Caki2 (cell line): ENCODE measurements at regions not wholly inside any gene's neighbourhood (a gene's known extent, or its start where the extent isn't known, plus 50 kb on each side); places are given as distances from the start of the nearest gene placed in this dataset.

Experiments
- DNase-seq: peaks from one replicate; pipeline ENCODE4 v3.0.0-alpha.2; 2015; ENCODE audit warnings: low read depth
- in situ Hi-C: cut with HindIII; loops from 2 replicates; pipeline ENCODE4 v1.10.0; 2016; ENCODE audit warnings: low sequenced_read_pairs, low pct_unique_long_range_greater_than_20kb, mixed read lengths

DNA sequence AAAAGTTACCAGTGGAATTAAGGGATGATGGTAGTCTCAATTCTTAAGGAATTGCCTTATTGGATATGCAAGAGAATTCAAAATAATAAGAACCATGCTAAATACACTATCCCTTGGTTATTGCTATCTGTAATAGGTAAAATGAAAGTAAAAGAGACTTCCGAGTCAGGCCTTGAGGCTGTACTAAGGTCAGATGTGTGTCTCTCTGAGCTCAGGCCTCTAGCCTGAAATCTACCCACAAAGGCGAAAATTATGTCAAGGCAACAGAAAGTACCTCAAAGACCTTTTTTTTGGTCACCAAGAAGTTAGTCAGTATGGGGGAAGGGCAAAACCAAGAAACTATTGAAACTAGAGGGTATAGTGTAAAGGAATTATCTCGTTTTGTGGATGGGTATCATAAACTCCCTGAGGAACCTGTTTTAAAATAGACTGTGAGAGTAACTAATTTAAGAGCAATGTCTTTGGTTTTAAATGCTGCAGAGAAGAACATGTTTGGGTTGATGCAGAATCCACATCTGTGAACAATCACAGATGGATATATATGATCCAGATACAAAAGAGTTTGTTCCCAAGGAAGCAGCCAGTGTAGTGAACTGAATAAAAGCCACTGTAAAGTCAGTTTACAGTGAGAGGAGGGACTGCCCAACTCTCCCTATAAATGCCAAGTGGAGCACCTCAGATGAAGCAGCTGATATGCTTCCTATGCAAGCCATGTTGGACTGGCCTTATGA is 382.3 kb upstream of the SEMA6D start:
- no peak for DNase-seq
- in situ Hi-C loops: no loop called here

DNA sequence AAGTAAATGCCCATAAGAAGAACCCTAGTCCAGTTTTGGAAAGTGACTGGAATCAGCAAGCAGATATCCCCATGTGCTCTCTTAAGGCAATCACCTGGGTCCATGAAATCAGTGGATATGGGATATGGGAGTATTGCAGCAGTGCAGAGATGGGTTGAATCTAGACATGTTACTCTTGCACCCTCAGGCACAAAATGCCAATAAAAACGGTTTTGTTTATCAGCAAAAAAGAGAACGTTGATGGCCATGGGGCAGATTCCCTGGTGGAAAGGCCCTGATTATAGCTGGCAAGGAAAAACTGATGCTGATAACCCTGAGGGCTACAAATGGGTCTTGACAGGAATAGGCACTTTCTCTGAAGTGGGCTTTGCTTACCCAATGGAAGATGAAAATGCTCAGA is 380.2 kb upstream of the SEMA6D start:
- in situ Hi-C loops: no loop called here
- DNase-seq: no peak

DNA sequence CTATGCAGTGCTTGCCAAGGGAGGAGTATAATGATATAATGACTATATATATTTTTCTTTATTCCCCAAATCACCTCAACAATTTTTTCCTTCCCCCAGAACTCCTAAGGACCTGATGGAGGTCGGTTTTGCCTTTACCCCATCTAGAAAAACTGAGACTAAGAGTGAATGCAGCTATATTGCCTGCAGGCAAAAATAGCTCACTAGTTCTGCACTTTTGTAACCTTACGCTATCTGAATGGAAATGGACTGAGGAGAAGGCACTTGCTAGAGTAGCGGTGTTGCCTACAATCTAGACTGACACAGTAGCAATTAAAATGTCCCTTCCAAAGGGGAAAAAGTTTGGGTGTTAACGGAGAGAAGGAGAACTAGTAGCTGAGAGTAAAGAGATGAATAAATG is 379.5 kb upstream of the SEMA6D start:
- in situ Hi-C loops: no loop called here
- DNase-seq: no peak

DNA sequence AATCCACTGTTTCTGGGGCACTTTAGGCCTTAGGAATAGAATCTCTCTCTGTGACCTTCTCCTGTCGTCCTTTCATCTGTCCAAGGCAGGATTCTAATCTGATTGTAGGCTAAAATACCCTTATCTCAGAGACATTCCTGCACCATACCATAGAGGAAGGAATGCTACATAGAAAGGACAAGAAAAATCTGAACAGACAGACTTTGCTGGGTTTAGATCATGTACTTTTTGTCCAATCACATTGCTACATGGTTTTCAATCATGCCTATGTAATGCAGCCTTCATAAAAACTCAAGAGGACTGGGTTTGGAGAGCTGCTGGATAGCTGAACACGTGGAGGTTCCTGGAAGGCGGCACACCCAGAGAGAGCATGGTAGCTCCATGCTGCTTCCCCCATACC is 378.5 kb upstream of the SEMA6D start:
- in situ Hi-C loops: no loop called here
- no peak for DNase-seq

DNA sequence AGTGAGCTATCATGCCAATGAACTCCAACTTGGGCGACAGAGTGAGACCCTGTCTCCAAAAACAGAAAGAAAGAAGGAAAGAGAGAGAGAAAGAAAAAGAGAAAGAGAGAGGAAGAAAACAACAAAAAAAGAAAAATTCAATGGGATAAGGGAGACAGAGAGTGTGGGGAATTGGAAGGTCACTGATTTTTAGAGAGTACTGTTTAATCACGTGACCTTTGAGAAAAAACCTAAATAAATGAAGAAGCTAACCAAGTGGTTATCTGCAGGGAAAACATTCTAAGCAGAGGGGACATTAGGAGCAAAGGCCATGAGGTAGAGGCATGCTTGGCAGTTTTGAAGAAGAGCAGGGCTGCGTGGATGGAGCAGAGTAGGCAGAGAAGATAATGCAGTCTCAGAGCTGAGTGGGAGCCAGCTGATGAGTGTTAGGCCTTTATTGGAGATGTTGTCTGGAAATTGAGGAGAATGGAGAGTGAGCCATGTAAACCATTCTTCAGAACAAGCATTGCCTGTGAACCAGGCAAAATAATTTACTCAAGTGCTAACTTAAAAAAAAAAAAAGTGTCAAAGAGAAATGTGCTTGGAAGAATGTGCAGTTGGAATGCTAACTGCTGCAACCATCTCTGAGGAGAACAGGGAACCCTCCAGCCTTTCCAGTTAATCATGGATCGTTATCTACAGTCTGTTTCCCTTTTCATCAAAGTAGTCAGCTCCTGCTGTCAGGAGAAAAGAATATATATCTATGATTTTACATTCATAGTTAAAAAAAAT is 377.3 kb upstream of the SEMA6D start:
- in situ Hi-C loops: no loop called here
- DNase-seq: no peak

DNA sequence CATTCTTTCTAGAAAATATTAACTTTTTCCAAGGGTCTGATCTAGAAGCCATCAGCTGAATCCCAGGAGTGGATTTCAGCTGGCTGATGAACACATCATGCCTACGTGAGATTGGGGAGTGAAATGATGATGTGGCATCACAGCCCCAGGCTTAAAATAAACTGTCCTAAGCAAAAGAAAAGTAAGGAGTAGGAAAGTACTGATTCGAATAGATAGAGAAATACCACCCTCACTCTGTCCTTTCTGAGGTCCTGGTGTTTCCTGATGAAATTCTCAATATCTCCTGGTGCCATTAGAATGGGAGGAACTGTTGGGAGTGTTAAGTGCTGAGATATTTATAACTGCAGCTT is 376.8 kb upstream of the SEMA6D start:
- no peak for DNase-seq
- in situ Hi-C loops: no loop called here

DNA sequence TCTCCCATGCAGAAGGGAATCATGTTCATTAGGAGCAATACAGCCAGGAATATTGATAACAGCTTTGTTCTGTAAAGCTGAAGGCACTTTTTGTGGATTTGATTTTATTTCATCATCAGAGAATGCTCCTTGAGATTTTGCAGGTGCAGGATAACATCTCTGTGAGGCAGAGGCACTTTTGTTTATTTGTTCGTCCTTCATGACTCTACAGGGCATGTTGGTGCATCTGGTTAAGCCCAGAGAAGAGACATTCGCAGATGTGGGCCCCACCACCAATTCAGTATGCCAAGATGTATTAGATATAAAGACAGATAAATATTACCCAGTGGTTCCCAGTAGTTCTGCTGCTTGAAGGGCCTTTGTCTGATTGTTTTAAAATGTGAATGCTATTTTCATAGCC is 368.1 kb upstream of the SEMA6D start:
- in situ Hi-C loops: no loop called here
- no peak for DNase-seq

DNA sequence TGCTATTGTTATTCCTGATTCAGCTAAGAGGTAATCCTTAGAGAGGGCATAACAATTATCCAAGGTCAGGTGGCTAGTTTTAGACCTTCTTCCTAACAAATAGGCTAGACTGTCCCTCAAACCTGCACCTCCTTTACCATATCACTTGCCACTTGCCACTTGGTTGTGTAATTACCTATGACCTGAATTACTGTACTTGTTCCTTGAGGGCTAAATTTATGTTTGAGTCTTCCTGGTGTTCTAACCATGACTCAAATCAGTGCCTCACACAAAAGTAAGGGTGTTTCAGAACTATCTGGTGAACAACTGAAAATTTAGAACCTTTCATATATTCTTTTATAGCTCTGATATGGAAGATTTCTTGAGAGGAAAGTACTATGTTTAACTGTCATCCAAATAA is 365.8 kb upstream of the SEMA6D start:
- DNase-seq: no peak
- in situ Hi-C loops: no loop called here

DNA sequence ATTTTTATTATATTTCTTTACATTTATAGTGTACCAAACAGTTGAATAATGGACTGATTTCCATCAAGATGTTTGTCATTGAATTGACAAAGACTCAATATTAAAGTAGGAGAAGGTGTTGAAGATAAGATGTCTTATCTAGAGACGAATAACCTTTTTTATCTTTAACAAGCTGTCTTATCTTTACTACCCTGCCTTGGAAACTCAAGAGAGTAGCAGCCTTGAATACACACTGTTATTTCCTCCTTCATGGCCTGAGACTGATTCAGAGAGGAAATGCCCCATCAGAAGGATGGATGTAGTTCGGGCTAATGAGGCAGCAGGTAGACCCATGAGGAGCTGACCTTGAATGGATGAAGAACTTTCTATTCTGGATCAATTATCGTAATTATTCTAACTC is 365.1 kb upstream of the SEMA6D start:
- DNase-seq: no peak
- in situ Hi-C loops: no loop called here

DNA sequence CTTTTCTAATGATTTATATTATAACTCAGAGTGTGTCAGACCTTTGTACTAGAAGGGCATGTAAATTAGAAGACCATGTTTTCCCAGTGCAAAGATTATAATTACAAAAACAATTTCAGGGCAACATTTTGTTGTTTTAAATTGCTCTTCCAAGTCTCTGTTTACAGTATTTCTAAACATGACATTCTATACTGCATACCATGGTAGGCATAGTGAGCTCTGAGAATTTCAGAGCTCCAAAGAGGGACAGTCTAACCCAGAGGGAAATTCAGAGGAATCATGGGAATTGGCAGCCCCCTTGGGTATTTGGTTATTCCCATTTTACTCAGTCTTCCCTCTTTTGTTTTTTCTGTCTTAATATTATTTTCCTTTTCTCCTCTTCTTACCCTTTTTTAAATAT is 361.5 kb upstream of the SEMA6D start:
- in situ Hi-C loops: no loop called here
- no peak for DNase-seq

DNA sequence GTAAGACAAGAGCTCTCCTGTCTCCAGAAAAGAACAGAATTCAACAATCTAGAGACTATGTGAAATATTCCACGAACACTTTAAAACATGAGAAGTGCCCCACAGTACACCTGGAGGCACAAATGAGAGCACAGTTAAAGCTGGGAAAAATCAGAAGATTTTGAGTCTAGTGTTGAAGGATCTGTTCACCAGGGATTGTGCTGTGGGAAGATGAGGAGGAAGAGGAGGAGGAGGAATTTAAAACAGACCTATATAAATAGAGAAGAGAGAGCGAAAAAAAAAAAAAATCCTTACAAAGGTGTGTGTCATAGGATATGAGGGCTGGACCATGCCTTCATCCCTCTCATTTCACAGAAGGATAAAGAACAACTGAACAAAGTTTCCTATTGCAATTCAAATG is 361.0 kb upstream of the SEMA6D start:
- in situ Hi-C loops: no loop called here
- DNase-seq: no peak

DNA sequence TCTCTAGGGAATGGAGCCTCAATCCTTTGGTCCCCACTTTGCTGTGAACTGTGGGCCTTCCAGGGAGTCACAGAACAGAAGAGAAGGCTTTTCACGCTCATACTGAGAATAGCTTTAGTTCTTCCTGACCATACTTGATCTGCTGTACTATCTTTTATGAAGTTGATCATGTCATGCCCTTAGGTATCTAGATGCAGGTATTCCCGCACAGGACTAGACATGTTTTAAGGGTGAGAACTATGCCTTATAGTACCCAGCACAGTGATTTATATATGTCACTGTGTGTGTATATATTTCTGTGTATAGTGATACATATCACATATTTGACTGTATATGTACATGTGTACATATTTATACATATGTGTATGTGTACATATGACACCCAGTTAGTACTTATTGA is 358.4 kb upstream of the SEMA6D start:
- DNase-seq: no peak
- in situ Hi-C loops: no loop called here

DNA sequence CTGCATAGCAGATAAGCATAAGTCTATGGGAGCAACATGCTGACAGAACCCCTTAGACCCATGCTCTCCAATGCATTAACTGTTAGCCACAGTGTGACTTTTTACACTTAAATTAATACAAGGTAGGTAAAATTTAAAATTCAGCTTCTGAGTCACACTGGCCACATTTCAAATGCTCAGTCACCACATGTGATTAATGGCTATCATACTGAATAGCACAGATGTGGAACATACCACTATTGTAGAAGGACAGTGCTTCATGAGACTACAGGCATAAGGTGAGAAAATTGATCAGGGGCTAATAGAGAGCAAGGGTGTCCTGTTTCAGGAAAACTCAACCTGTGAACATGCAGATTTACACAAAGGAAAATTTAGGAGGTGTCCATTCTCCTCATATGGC is 357.0 kb upstream of the SEMA6D start:
- in situ Hi-C loops: no loop called here
- no peak for DNase-seq

DNA sequence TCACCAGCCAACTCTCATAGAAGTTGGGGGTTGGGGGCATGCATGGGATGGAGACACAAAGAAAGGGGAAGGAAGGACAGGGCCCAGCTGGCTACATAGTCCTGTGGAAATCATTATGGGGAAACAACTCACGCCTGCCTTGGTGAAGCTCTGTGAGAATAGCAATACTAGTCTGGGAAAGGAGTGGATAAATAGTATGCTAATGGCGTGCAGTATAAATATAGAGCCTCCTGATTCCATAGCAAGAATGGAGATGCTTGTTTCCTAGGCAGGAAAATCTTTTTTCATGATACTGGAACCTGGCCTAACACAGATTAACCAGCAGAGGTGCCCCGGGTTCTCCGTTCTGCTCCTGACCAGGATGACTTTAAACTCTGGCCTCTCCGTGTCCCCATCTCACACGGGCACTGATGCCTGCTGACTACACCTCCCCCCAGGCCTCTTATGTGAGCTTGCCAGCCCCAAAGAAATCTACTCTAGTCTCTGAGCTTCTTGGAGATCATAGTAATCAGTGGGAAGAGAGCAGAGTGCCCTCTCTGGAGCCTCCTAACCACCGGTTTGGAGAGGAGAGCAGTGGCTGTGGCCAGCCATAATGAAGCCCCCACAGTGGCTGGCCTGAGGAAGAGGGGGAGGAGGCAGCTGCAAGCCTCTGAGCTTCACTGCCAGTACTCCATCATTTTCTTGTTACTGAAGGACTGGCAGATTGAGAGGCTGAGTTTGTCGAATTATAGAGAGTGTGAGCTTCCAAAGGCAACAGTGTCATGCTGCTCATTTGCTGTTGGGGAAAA is 355.0 kb upstream of the SEMA6D start:
- DNase-seq: no peak
- in situ Hi-C loops: no loop called here

DNA sequence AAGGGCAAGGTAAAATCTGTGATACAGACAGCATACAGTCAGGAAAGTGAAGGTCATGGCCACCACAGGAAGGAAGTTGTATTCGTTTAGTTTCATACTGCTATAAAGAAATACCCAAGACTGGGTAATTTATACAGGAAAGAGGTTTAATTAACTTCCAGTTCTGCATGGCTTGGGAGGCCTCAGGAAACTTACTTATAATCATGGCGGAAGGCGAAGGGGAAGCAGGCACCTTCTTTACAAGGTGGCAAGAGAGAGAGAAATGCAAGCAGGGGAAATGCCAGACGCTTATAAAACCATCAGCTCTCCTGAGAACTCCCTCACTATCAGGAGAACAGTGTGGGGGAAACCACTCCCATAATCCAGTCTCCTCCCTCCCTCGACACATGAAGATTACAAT is 353.7 kb upstream of the SEMA6D start:
- DNase-seq: no peak
- in situ Hi-C loops: no loop called here

DNA sequence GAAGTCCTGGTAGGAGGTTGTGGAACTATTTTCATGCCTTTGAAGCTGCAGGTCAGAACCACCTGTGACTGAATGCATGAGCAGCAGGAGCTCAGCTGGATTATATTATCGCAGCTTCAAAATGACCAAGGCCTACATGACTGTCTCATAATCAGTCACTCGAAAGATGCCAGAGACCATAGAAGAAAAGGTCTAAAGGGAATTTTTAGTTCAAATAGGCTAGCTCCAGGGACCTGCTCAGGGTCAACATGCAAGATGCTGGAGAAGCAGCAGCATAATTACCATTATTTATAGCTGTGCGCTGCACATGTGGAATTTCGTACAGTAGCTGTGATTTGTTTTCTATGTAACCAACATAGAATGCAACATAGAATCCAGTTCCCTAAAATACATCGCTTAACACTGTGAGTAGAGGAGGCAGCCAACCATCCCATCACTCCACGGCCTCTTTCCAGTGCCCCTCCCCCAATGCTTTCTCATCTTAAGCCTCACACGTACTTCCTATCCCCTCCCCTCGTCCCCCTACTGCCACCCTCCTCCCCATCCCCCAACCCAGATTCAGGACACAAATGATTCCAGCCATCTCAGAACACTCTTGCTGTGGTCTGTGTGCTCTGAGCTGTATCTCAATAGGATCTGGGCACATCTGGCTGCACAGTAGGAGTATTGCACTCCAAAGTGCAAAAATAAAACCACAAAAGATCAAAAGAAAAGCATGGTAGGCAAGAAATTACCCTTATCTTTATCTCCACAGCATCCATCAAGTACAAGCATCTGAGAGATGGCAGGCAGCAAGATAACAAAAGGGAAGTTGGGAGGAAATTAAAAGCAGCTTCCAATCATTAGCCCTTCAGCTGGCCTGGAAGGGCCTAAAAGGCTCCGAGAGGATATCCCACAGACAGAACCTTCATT is 352.8 kb upstream of the SEMA6D start:
- in situ Hi-C loops: no loop called here
- no peak for DNase-seq

DNA sequence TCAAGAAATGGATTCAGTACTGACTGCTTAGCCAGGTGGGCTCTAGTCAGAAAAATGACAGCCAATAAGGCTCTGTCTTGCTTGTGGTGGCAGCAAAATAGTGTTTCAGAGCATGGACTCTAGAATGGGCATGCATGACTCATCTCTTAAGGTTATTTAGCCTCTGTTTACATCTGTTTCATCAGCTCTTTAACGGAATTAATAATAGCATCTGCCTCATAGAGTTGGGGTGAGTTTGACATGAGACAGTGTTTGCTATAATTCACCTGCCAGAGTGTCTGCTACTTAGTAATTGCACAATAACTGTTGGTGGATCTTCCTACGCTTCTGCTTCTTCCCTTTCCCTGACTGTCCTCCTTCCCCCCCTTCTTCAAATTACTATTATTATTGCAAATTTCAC is 350.4 kb upstream of the SEMA6D start:
- DNase-seq: no peak
- in situ Hi-C loops: no loop called here

DNA sequence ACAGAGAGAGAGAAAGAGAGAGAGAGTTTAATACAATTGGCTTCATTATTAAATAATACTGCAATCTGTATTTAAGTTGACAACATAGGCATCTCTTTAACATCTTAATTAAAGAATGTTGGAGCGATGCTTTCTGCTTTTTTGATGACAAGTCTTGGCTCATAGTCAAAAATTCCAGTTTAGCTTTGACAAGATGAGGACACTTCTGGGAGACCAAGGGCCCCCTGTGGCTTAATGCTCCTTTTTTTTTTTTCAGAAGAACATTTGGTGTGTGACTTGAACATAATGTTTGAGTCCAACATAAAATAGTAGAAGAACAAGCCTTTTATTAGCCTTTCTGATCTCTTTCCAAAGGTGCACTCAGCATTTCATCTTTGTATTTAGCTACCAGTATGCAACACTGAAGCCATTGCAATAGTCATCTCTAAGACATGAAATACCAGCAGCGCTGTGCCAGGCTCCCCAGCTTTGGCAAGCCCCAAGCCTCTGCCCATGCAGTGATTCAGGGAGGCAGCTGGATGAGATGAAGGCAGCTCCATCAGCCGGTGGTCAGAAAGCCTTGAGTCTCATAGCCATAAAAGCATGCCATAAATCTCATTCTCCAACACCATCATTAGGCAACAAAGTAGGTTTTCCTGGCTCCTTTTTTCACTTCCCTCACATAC is 349.4 kb upstream of the SEMA6D start:
- in situ Hi-C loops: no loop called here
- DNase-seq: no peak
